Activated T-cell treated with anti-CD3 and anti-CD28 coated beads, Interleukin-2, amount 50 U/mL, for 72 hours (primary cell): ENCODE measurements at regions not wholly inside any gene's neighbourhood (a gene's known extent, or its start where the extent isn't known, plus 50 kb on each side); places are given as distances from the start of the nearest gene placed in this dataset.
"Not testable (repeated sequence)": the region's sequence is repeated elsewhere in the genome, so short reads cannot be mapped to it uniquely, and the experiment has no call there.

Experiments
- ATAC-seq, 2 donors: fragments of 150-1000 bp; cut with Tn5 transposase; replicated peaks in 1 of 2; 2 replicates each; pipeline ENCODE4 v1.10.0; 2021; ENCODE audit warnings: moderate library complexity in 2 of 2, mild to moderate bottlenecking in 1 of 2
- DNase-seq, 2 donors: peaks; one replicate each; pipeline ENCODE4 v3.0.0; 2021 to 2022; ENCODE audit warnings: mixed read lengths in 1 of 2
- H3K27ac Mint-ChIP-seq: one replicate; pipeline ENCODE4 v1.8.0; 2022; ENCODE audit warnings: mild to moderate bottlenecking, moderate library complexity, mixed read lengths
- H3K27me3 Mint-ChIP-seq: one replicate; pipeline ENCODE4 v1.8.0; 2022; ENCODE audit warnings: low read depth, mixed read lengths
- H3K36me3 Mint-ChIP-seq, 2 donors: one replicate each; pipeline ENCODE4 v1.8.0; 2022; ENCODE audit warnings: mixed read lengths in 2 of 2, mild to moderate bottlenecking in 1 of 2; ENCODE audit not compliant: insufficient read depth in 2 of 2
- H3K4me1 Mint-ChIP-seq: one replicate; pipeline ENCODE4 v1.8.0; 2022; ENCODE audit warnings: low read depth, mixed read lengths
- H3K4me3 Mint-ChIP-seq, 2 donors: one replicate each; pipeline ENCODE4 v1.8.0; 2022; ENCODE audit warnings: mild to moderate bottlenecking in 2 of 2, mixed read lengths in 2 of 2, moderate library complexity in 2 of 2
- H3K9me3 Mint-ChIP-seq, 2 donors: one replicate each; pipeline ENCODE4 v1.8.0; 2022; ENCODE audit warnings: mixed read lengths in 2 of 2

GRCh38 chr3:75320369-75320768 lies 343.8 kb upstream of the FRG2C start:
- peaks cover 0 to 2% of the 10 kb centered on the region in 2 donors for H3K9me3 Mint-ChIP-seq
- no peaks in the 10 kb centered on the region for H3K36me3 Mint-ChIP-seq
- no peak overlapping the region for H3K27ac Mint-ChIP-seq
- no peak overlapping the region for H3K4me3 Mint-ChIP-seq
- H3K27me3 Mint-ChIP-seq = no peaks in the 10 kb centered on the region
- H3K4me1 Mint-ChIP-seq = no peaks in the 10 kb centered on the region
- DNase-seq = no peak
- ATAC-seq = no peak

DNA sequence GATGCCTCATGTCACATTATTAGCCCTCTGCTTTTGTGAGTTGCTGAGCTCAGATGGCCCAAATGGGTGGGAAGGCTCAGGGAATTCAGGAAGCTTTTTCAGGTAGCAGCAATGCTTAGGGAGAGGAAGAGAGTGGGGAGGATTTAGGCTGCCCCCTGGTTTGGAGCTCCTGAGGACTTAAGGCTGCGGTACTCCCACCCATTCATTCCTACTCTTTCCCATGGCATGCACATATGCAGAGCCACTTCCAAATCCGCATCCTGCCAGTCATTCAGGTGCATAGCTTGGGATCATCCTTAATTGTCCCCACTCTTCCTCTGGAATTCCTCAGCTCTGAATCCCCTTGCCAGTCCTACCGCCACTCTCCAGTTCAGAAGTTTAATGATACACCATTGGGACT lies 343.1 kb upstream of the FRG2C start:
- no peaks in the 10 kb centered on the region for H3K36me3 Mint-ChIP-seq
- ATAC-seq (no peak), DNase-seq (no peak)
- peaks cover 0 to 2% of the 10 kb centered on the region in 2 donors for H3K9me3 Mint-ChIP-seq
- H3K27me3 Mint-ChIP-seq = no peaks in the 10 kb centered on the region
- H3K4me3 Mint-ChIP-seq = no peak overlapping the region
- no peak overlapping the region for H3K27ac Mint-ChIP-seq
- H3K4me1 Mint-ChIP-seq = no peaks in the 10 kb centered on the region

DNA sequence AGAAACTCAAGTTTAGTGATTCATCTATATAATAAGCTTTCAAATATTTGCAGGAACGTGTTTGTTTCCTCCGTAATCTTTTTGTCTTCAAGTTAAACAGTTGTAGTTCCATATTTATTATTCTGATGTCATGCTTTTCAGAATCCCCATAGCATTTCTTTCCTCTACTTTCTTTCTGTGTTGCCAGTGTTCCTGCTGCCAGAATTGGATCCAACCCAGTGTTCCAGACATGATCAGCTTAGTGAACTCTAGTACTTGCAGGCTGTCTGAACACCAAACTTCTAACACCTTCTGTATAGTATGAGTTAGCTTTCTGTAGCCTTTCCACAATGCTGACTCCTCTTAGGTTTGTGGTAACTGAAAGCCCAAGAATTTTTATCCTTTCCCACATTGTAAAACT lies 340.2 kb upstream of the FRG2C start:
- DNase-seq, H3K27me3 Mint-ChIP-seq, ATAC-seq, H3K27ac Mint-ChIP-seq, H3K4me1 Mint-ChIP-seq, H3K4me3 Mint-ChIP-seq, H3K36me3 Mint-ChIP-seq, H3K9me3 Mint-ChIP-seq: not testable (repeated sequence)

DNA sequence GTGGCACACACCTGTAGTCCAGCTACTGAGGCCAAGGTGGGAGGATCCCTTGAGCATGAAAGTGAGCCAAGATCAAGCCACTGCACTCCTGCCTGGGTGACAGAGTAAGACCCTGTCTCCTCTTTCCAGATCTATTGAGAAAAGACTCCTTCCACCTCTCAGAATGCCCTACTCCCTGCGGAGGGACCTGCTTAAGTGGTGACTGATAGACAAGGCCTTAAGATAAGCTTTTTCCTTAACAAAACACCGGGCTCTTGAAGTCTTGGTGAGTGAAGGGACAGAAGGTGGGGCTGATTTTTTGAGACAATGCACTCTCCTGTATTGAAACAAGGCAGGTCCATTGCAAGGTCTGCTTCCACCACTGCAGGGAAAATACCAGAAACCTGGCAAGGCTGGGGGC lies 338.4 kb upstream of the FRG2C start:
- no peaks in the 10 kb centered on the region for H3K36me3 Mint-ChIP-seq
- ATAC-seq = no peak
- DNase-seq = no peak
- no peak overlapping the region for H3K4me3 Mint-ChIP-seq
- H3K9me3 Mint-ChIP-seq = no peaks in the 10 kb centered on the region
- no peak overlapping the region for H3K27ac Mint-ChIP-seq
- H3K27me3 Mint-ChIP-seq = no peaks in the 10 kb centered on the region
- no peaks in the 10 kb centered on the region for H3K4me1 Mint-ChIP-seq

- ATAC-seq (no peak), DNase-seq (no peak)
- no peaks in the 10 kb centered on the region for H3K36me3 Mint-ChIP-seq
- no peak overlapping the region for H3K27ac Mint-ChIP-seq
- no peak overlapping the region for H3K4me3 Mint-ChIP-seq
- no peaks in the 10 kb centered on the region for H3K4me1 Mint-ChIP-seq
- no peaks in the 10 kb centered on the region for H3K27me3 Mint-ChIP-seq
- H3K9me3 Mint-ChIP-seq = no peaks in the 10 kb centered on the region
Measured at GRCh38 chr3:75327453-75327852, 336.7 kb upstream of the FRG2C start.

DNA sequence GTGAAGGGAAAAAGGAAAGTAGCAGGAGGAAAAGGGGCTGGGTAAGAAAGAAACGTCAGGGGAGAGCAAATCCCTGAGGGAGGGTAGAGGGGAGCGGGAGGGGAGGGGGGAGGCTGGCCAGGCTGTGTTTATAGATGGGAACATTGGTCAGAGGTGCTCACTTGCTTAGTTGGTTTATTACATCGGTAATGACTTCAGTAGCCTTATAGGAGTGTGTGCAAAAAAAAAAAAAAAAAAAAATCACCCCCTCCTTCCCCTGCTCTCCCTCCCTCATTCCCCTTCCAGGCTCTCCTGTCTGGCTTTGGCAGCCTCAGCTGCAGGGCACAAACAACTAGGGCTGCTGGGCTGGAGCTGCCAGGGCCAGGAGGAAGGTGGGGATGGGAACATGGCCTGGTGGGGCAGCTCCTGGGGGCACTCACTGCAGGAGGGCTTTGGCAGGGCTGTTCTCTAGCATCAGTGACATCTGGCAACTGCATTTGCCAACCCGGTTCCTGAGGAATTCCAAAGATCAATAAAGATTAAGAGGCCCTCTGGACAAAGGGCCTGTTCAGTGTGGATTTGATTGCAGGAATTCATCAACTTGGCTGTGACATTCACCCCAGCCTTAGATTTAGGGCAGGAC lies 334.5 kb upstream of the FRG2C start:
- H3K27me3 Mint-ChIP-seq = no peaks in the 10 kb centered on the region
- H3K9me3 Mint-ChIP-seq = no peaks in the 10 kb centered on the region
- H3K4me1 Mint-ChIP-seq = no peaks in the 10 kb centered on the region
- no peak overlapping the region for H3K27ac Mint-ChIP-seq
- H3K4me3 Mint-ChIP-seq = no peak overlapping the region
- ATAC-seq = no peak
- no peaks in the 10 kb centered on the region for H3K36me3 Mint-ChIP-seq
- no peak for DNase-seq

DNA sequence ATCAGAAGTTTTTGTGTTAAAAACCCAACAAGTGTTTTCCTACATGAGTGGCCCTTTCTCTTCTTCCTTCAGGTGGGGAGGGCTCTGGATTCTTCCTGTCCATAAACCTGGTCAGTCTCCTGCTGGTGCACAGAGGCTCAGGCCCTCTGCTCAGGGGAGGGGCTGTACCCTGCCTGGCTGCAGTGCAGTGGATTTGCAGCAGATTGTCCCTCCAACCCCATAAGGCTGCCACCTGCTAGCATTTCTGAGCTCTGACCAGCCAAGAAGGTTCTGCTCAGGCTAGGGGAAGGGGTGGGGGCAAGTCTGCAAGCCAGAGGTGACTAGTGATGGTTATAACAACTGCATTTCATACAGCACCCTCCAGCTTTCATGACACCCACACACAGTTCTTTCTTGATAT lies 333.7 kb upstream of the FRG2C start:
- not testable (repeated sequence) for ATAC-seq, H3K36me3 Mint-ChIP-seq, DNase-seq, H3K4me3 Mint-ChIP-seq, H3K27me3 Mint-ChIP-seq, H3K27ac Mint-ChIP-seq, H3K4me1 Mint-ChIP-seq, H3K9me3 Mint-ChIP-seq

GRCh38 chr3:75332090-75332489 lies 332.0 kb upstream of the FRG2C start:
- H3K4me1 Mint-ChIP-seq, H3K27me3 Mint-ChIP-seq, DNase-seq, H3K9me3 Mint-ChIP-seq, ATAC-seq, H3K36me3 Mint-ChIP-seq, H3K4me3 Mint-ChIP-seq, H3K27ac Mint-ChIP-seq: not testable (repeated sequence)

- Mint-ChIP-seq H3K27ac (no peak overlapping the region), H3K27me3 (no peaks in the 10 kb centered on the region), H3K36me3 (no peaks in the 10 kb centered on the region), H3K4me1 (no peaks in the 10 kb centered on the region), H3K9me3 (no peaks in the 10 kb centered on the region), H3K4me3 (no peak overlapping the region)
- DNase-seq (no peak), ATAC-seq (no peak)
Measured at GRCh38 chr3:75332794-75333193, 331.3 kb upstream of the FRG2C start.

DNA sequence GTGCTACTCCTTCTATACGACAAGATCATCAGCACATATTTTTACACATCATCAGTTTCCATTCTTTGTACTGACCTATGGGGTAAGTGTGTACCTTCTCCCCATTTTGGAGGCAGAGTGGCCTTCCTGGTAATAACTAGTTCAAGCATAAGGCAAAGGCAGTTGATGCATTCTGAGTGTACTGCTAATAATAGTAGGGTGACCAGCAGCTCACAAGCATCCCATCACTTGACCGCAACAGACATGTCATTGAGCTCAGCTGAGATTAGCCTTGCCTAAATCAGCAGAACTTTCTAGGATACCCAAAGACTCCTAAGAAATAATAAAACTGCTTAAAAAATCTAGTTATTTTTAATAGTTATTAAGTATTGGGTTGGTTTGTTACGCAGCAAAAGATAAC lies 329.8 kb upstream of the FRG2C start:
- no peaks in the 10 kb centered on the region for H3K27me3 Mint-ChIP-seq
- H3K36me3 Mint-ChIP-seq = no peaks in the 10 kb centered on the region
- no peak overlapping the region for H3K27ac Mint-ChIP-seq
- DNase-seq (no peak), ATAC-seq (no peak)
- no peaks in the 10 kb centered on the region for H3K9me3 Mint-ChIP-seq
- no peak overlapping the region for H3K4me3 Mint-ChIP-seq
- H3K4me1 Mint-ChIP-seq = no peaks in the 10 kb centered on the region

DNA sequence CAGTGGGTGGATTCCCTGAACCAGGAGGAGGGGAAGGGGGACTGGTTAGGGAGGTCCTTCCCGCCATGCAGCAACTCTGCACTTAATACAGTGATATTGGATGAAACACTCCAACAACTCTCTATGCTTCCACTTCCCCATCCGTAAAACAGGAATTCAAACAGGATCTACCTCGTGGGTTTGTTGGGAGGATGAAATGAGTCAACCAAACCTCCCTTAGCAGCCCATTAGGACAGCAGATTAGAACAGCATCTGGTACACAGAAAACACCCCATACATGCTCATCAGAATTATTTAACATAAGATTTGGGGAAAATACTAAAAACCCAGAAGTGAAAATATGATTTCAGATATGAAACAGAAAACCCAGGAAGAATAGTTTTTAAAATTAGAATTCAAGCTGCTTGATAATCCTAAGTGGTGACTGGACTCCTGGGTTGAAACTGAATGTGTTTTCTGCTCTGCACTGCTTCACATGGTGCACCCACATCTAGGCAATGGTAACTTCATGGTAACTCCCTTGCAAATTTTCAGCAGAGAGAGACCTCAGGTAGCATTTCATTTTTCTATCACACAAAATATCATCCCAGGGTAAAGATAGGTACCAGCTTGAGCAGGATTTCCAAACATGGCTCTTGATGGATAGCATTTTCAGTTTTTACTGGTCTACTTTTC lies 326.8 kb upstream of the FRG2C start:
- H3K4me1 Mint-ChIP-seq = no peaks in the 10 kb centered on the region
- H3K4me3 Mint-ChIP-seq = no peak overlapping the region
- no peaks in the 10 kb centered on the region for H3K9me3 Mint-ChIP-seq
- H3K27ac Mint-ChIP-seq = no peak overlapping the region
- peaks cover 7% of the 10 kb centered on the region for H3K27me3 Mint-ChIP-seq
- no peaks in the 10 kb centered on the region for H3K36me3 Mint-ChIP-seq
- no peak for ATAC-seq
- DNase-seq = no peak

DNA sequence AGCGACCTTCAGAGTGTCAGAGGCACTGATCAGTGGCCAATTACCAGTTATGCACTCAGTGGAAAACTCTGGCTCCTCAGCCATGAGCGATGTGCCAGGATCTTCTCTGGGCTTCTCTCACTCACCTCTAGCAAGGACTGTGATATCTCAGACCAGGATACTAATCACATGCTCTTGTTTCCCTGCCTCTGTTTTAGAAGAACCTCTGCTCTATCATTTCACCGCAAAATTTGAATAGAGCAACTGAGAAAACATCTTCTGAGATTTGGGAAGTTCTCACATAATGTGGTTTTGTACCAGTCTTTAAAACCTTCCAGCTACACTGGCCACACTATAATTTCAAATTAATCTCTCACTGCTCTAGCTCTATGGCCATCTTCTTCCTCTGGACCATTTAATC lies 325.8 kb upstream of the FRG2C start:
- Mint-ChIP-seq H3K4me1 (no peaks in the 10 kb centered on the region), H3K9me3 (no peaks in the 10 kb centered on the region), H3K27me3 (peaks cover 7% of the 10 kb centered on the region), H3K36me3 (no peaks in the 10 kb centered on the region), H3K27ac (no peak overlapping the region), H3K4me3 (no peak overlapping the region)
- no peak for DNase-seq
- no peak for ATAC-seq

- H3K4me3 Mint-ChIP-seq = no peak overlapping the region
- no peak overlapping the region for H3K27ac Mint-ChIP-seq
- H3K4me1 Mint-ChIP-seq = no peaks in the 10 kb centered on the region
- no peaks in the 10 kb centered on the region for H3K9me3 Mint-ChIP-seq
- H3K36me3 Mint-ChIP-seq = no peaks in the 10 kb centered on the region
- H3K27me3 Mint-ChIP-seq = peaks cover 7% of the 10 kb centered on the region
- DNase-seq (no peak), ATAC-seq (no peak)
Measured at GRCh38 chr3:75341324-75342067, 322.6 kb upstream of the FRG2C start.
